Stomach (tissue), 4 donors: ENCODE measurements at regions not wholly inside any gene's neighbourhood (a gene's known extent, or its start where the extent isn't known, plus 50 kb on each side); places are given as distances from the start of the nearest gene placed in this dataset.

ENCODE experiments used
- EP300 ChIP-seq: sonication (generic); formaldehyde crosslinking; IDR thresholded peaks from one replicate; pipeline ENCODE4 v1.6.1; 2017; ENCODE audit warnings: antibody characterized with exemption
- POLR2A ChIP-seq, 4 donors: fragments of 450-650 bp; IDR thresholded peaks; one replicate each; pipeline ENCODE4 v1.6.1; 2016; ENCODE audit warnings: antibody characterized with exemption in 4 of 4, control low read depth in 2 of 4, mild to moderate bottlenecking in 1 of 4, moderate library complexity in 1 of 4

DNA sequence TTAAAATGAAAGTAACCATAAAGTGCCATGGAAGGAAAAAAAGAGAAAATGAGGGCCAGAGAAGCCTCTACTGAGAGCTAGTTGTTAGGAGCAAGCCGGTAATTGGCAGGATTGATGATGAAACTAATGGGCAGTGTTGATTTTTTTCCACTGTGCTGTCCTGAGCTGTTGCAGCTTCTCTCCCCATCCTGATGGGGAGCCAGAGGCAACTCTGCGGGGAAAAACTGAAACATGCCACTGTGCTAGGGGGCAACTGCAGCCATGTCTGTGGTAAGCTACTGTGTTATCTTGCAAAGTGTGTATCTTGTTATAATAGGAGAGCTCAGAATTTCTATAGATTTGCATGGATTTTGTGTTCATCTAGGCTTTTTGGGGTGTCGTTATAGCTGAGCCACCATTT, 487.9 kb downstream of the STK39 start:
- TF ChIP-seq POLR2A (IDR thresholded peaks at IDR 0.05) (no peak), EP300 (no peak)
